ENCODE measurements at regions not wholly inside any gene's neighbourhood (a gene's known extent, or its start where the extent isn't known, plus 50 kb on each side); places are given as distances from the start of the nearest gene placed in this dataset.
A peak's percentile ranks its signal among the peaks of the same experiment; 100 is the strongest.

DNA sequence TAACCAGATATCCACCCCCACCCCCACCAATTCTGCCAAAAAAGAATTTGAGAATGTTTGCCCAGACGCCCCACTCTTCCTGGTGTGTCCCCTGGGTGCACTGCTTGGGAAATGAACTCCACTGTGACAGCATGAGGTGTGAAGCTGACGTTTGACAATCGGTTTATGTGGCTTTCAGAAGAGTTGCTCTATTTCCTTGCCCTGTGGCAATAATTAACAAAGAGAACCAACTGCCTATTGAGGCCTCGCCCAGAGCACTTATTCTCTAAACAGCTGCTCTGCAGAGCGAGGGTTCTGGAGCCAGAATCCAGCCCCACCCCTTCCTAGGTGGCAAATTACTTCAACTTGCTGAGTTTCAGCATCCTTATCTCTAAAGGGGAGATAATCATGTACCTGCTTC lies 115.8 kb upstream of the SIX3 start:
- H3K36me3 ChIP-seq (ENCODE audit: control insufficient read depth, insufficient read depth, low read length): no peaks in the 10 kb centered on the region
- DNase-seq (ENCODE audit: extremely low read depth, insufficient read length): no peak

DNA sequence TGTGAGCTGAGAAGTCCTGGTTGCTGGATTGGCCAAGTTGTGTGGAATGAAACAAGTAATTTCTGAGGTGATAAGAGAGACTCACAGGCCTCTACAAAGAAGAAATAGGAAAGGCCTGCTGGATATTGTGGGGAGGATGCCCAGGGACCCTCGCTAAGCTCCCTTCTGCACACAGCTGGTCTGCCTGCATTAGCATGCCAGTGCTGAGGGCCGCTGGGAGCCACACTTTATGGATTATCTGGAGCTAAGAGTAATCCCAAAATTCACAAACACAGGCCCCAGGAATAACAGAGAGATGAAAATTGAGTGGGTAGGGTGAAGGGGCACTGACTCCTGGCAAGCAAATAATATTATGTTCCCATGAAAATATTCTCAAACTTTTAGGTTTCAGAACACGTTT lies 114.9 kb upstream of the SIX3 start:
- no peak for DNase-seq (ENCODE audit: extremely low read depth, insufficient read length)

More for the DNA sequence above, 115.8 kb upstream of the SIX3 start:
- TF ChIP-seq CTCF (IDR thresholded peaks at IDR 0.05; ENCODE audit: insufficient read depth, low read length, poor library complexity, severe bottlenecking): no peak
- Histone ChIP-seq H3K4me3 (replicated peaks; ENCODE audit: low read depth, low read length) (no peak overlapping the region), H3K27me3 (replicated peaks; ENCODE audit: control insufficient read depth, insufficient read depth, low read length) (no peaks in the 10 kb centered on the region)

DNA sequence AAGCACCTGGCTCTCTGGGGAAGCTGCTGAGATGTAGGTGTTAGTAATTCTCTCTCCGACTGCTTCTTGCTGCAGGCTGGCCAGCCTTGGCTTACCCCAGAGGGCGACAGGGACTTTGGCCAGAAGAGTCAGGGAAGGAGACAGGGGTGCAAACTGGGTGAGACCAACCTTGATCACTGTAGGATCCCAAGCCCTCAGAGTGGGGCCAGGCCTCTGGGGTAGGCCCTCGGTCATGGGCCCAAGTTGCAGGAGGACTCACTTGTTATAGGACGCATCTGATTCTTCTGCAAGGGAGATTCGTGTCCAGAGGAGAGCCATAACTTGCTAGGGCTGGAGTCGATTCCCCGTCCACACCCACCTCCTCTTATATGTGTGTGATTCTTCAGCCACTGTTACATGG lies 111.7 kb upstream of the SIX3 start:
- no peak for TF ChIP-seq CTCF (IDR thresholded peaks at IDR 0.05; ENCODE audit: insufficient read depth, low read length, poor library complexity, severe bottlenecking)
- no peak for DNase-seq (ENCODE audit: extremely low read depth, insufficient read length)
- no peaks in the 10 kb centered on the region for H3K27me3 ChIP-seq (replicated peaks; ENCODE audit: control insufficient read depth, insufficient read depth, low read length)
- no peak overlapping the region for H3K4me3 ChIP-seq (replicated peaks; ENCODE audit: low read depth, low read length)
- no peaks in the 10 kb centered on the region for H3K36me3 ChIP-seq (ENCODE audit: control insufficient read depth, insufficient read depth, low read length)

More for the DNA sequence above, 114.9 kb upstream of the SIX3 start:
- H3K27me3 ChIP-seq (replicated peaks; ENCODE audit: control insufficient read depth, insufficient read depth, low read length): no peaks in the 10 kb centered on the region
- TF ChIP-seq CTCF (IDR thresholded peaks at IDR 0.05; ENCODE audit: insufficient read depth, low read length, poor library complexity, severe bottlenecking): no peak
- no peaks in the 10 kb centered on the region for H3K36me3 ChIP-seq (ENCODE audit: control insufficient read depth, insufficient read depth, low read length)
- no peak overlapping the region for H3K4me3 ChIP-seq (replicated peaks; ENCODE audit: low read depth, low read length)

GRCh38 chr2:44833171-44834069 lies 108.1 kb upstream of the SIX3 start:
- H3K36me3 ChIP-seq (ENCODE audit: control insufficient read depth, insufficient read depth, low read length): no peaks in the 10 kb centered on the region
- H3K4me3 ChIP-seq (replicated peaks; ENCODE audit: low read depth, low read length): no peak overlapping the region
- TF ChIP-seq CTCF (IDR thresholded peaks at IDR 0.05; ENCODE audit: insufficient read depth, low read length, poor library complexity, severe bottlenecking): no peak
- DNase-seq (ENCODE audit: extremely low read depth, insufficient read length): peak; percentile 73
- no peaks in the 10 kb centered on the region for H3K27me3 ChIP-seq (replicated peaks; ENCODE audit: control insufficient read depth, insufficient read depth, low read length)

DNA sequence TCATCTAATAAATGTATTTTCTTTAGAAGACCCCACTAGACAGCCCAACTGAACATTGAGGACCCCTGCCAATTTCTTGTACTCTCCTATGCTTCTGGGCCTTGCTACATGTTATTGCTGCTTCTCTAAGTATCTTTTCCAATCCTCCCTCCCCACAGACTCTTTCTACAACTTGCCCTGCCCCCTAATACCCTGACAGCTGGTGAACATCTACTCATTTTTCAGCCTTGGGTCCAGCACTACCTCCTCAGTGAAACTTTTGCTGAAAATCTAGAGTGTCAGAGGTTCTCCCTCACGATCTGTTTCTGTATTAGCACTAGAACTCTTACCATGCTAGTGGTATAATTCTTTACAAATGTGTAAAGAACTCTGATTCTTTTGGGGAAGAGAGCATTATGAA lies 106.8 kb upstream of the SIX3 start:
- no peaks in the 10 kb centered on the region for H3K27me3 ChIP-seq (replicated peaks; ENCODE audit: control insufficient read depth, insufficient read depth, low read length)
- no peak for TF ChIP-seq CTCF (IDR thresholded peaks at IDR 0.05; ENCODE audit: insufficient read depth, low read length, poor library complexity, severe bottlenecking)
- no peaks in the 10 kb centered on the region for H3K36me3 ChIP-seq (ENCODE audit: control insufficient read depth, insufficient read depth, low read length)
- H3K4me3 ChIP-seq (replicated peaks; ENCODE audit: low read depth, low read length): no peak overlapping the region
- no peak for DNase-seq (ENCODE audit: extremely low read depth, insufficient read length)
